ENCODE measurements at regions not wholly inside any gene's neighbourhood (a gene's known extent, or its start where the extent isn't known, plus 50 kb on each side); places are given as distances from the start of the nearest gene placed in this dataset.

DNA sequence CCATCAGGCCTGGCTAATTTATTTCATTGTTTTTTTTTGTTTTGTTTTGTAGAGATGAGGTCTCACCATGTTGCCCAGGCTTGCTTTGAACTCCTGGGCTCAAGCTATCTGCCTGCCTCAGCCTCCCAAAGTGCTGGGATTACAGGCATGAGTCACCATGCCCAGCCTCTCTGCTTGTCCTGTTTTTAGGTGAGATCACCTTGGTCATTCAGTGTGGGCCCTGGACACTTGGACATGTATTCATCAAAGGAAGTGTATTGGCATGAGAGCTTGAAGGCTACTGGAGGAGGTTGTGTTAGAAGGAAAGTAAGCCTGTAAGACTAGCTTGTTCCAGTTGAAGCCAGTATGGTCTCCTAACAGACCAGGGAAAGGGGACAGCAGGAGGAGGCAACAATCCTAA, 229.2 kb upstream of the RGPD4 start:
- TF ChIP-seq, protein P1, sequence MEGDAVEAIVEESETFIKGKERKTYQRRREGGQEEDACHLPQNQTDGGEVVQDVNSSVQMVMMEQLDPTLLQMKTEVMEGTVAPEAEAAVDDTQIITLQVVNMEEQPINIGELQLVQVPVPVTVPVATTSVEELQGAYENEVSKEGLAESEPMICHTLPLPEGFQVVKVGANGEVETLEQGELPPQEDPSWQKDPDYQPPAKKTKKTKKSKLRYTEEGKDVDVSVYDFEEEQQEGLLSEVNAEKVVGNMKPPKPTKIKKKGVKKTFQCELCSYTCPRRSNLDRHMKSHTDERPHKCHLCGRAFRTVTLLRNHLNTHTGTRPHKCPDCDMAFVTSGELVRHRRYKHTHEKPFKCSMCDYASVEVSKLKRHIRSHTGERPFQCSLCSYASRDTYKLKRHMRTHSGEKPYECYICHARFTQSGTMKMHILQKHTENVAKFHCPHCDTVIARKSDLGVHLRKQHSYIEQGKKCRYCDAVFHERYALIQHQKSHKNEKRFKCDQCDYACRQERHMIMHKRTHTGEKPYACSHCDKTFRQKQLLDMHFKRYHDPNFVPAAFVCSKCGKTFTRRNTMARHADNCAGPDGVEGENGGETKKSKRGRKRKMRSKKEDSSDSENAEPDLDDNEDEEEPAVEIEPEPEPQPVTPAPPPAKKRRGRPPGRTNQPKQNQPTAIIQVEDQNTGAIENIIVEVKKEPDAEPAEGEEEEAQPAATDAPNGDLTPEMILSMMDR (IDR thresholded peaks at IDR 0.05; ENCODE audit: low read depth, low read length), result no peak
- no peak for TF ChIP-seq EZH2phosphoT487 (IDR thresholded peaks at IDR 0.05; ENCODE audit: low read depth)
